SK-N-SH (cell line): ENCODE measurements at regions not wholly inside any gene's neighbourhood (a gene's known extent, or its start where the extent isn't known, plus 50 kb on each side); places are given as distances from the start of the nearest gene placed in this dataset.

Source experiments
- CTCF ChIA-PET: fragments of 300-600, 350-600 bp; formaldehyde crosslinking; extraction: SDS; loops from one replicate; lab custom pipeline; 2021; lab: Yijun Ruan, JAX
- POLR2A ChIA-PET: fragments of 350-600 bp; sonication (Branson Sonifier 250); formaldehyde crosslinking; extraction: SDS; loops from one replicate; lab custom pipeline; 2020; ENCODE audit warnings: antibody characterized with exemption, inconsistent platforms; lab: Yijun Ruan, JAX
- DNase-seq: peaks from one replicate; pipeline ENCODE4 v3.0.0; 2012
- H2AFZ ChIP-seq: fragments of 200-600 bp; sonication (generic); 2 replicates; pipeline ENCODE4 v1.8.1; 2016; ENCODE audit warnings: antibody characterized with exemption, mild to moderate bottlenecking, low read depth
- H3F3A ChIP-seq: fragments of 200-600 bp; sonication (generic); replicated peaks from 2 replicates; pipeline ENCODE3; 2016; ENCODE audit warnings: antibody characterized with exemption, mild to moderate bottlenecking; ENCODE audit not compliant: insufficient read depth
- H3K27ac ChIP-seq, 2 experiments: fragments of 200-500 bp in 1 of 2; fragments of 200-600 bp in 1 of 2; sonication (Bioruptor generic) in 1 of 2; sonication (generic), shearing (Covaris generic) in 1 of 2; 2 replicates each; pipeline versions ENCODE4 v1.5.1 to v1.6.1; 2014 to 2016; ENCODE audit warnings: low read depth in 2 of 2, inconsistent platforms in 1 of 2, low read length in 1 of 2, mild to moderate bottlenecking in 1 of 2, mixed read lengths in 1 of 2
- H3K27me3 ChIP-seq: fragments of 200-600 bp; sonication (generic), shearing (Covaris generic); 2 replicates; pipeline ENCODE4 v1.6.1; 2016; ENCODE audit warnings: mixed run types; ENCODE audit not compliant: insufficient read depth
- H3K36me3 ChIP-seq, 2 experiments: fragments of 200-500 bp in 1 of 2; fragments of 200-600 bp in 1 of 2; sonication (Bioruptor generic) in 1 of 2; sonication (generic) in 1 of 2; replicated peaks in 1 of 2; 2 replicates each; pipeline versions ENCODE3 to v1.5.1; 2014 to 2016; ENCODE audit warnings: low read length in 1 of 2, mild to moderate bottlenecking in 1 of 2; ENCODE audit not compliant: insufficient read depth in 2 of 2, control insufficient read depth in 1 of 2
- H3K4me1 ChIP-seq, 2 experiments: fragments of 200-500 bp in 1 of 2; fragments of 200-600 bp in 1 of 2; sonication (Bioruptor generic) in 1 of 2; sonication (generic), shearing (Covaris generic) in 1 of 2; 2 replicates each; pipeline versions ENCODE4 v1.5.1 to v1.6.1; 2014 to 2016; ENCODE audit warnings: low read depth in 1 of 2, low read length in 1 of 2, mixed run types in 1 of 2; ENCODE audit not compliant: insufficient read depth in 2 of 2, control insufficient read depth in 1 of 2
- H3K4me2 ChIP-seq: fragments of 200-600 bp; sonication (generic), shearing (Covaris generic); 2 replicates; pipeline ENCODE4 v1.6.1; 2017; ENCODE audit warnings: mixed run types
- H3K4me3 ChIP-seq, 2 experiments: fragments of 200-500 bp in 1 of 2; fragments of 200-600 bp in 1 of 2; sonication (Bioruptor generic) in 1 of 2; sonication (generic), shearing (Covaris generic) in 1 of 2; 2 replicates each; pipeline versions ENCODE4 v1.5.1 to v1.8.1; 2014 to 2016; ENCODE audit warnings: low read depth in 2 of 2, inconsistent platforms in 1 of 2, low read length in 1 of 2, mild to moderate bottlenecking in 1 of 2, mixed read lengths in 1 of 2, moderate library complexity in 1 of 2
- H3K79me2 ChIP-seq: fragments of 200-600 bp; sonication (generic); 2 replicates; pipeline ENCODE4 v1.8.1; 2017; ENCODE audit warnings: mild to moderate bottlenecking; ENCODE audit not compliant: insufficient read depth
- H3K9ac ChIP-seq: fragments of 200-600 bp; sonication (generic); 2 replicates; pipeline ENCODE4 v1.6.1; 2017; ENCODE audit warnings: mixed run types
- H3K9me2 ChIP-seq: fragments of 200-600 bp; sonication (generic); 2 replicates; pipeline ENCODE4 v1.6.1; 2017; ENCODE audit warnings: mixed run types
- H3K9me3 ChIP-seq: fragments of 200-600 bp; sonication (generic); 2 replicates; pipeline ENCODE4 v1.6.1; 2017; ENCODE audit warnings: mixed run types, mild to moderate bottlenecking, moderate library complexity
- H4K20me1 ChIP-seq: fragments of 200-600 bp; sonication (generic); 2 replicates; pipeline ENCODE4 v1.6.1; 2017; ENCODE audit warnings: mild to moderate bottlenecking, mixed run types; ENCODE audit not compliant: insufficient read depth
- ELF1 ChIP-seq: IDR thresholded peaks from 2 replicates; pipeline ENCODE4 v1.4.0; 2012
- EP300 ChIP-seq, 2 experiments: IDR thresholded peaks; 2 replicates each; pipeline versions ENCODE4 v1.4.0 to v1.6.1; 2012; ENCODE audit warnings: borderline replicate concordance in 1 of 2, low read depth in 1 of 2, low read length in 1 of 2
- EZH2phosphoT487 ChIP-seq: fragments of 200-600 bp; sonication (generic); IDR thresholded peaks from 2 replicates; pipeline ENCODE4 v1.6.1; 2017; ENCODE audit warnings: low read depth, mixed run types, mild to moderate bottlenecking, antibody characterized with exemption, moderate library complexity, borderline replicate concordance
- FOXM1 ChIP-seq: IDR thresholded peaks from 2 replicates; pipeline ENCODE4 v1.4.0; 2012; ENCODE audit warnings: low read depth, mild to moderate bottlenecking
- GABPA ChIP-seq: IDR thresholded peaks from 2 replicates; pipeline ENCODE4 v1.4.0; 2012; ENCODE audit warnings: low read depth, mild to moderate bottlenecking
- GATA2 ChIP-seq: sonication (generic); formaldehyde crosslinking; IDR thresholded peaks from 2 replicates; pipeline ENCODE4 v1.5.0; 2020; ENCODE audit warnings: mild to moderate bottlenecking, missing genetic modification reagents
- IRF3 ChIP-seq: fragments of 150-350 bp; IDR thresholded peaks from 2 replicates; pipeline ENCODE4 v1.6.1; 2016; ENCODE audit warnings: mild to moderate bottlenecking, low read depth, low read length
- JUND ChIP-seq: IDR thresholded peaks from 2 replicates; pipeline ENCODE4 v1.4.0; 2012
- MEF2A ChIP-seq: IDR thresholded peaks from 2 replicates; pipeline ENCODE4 v1.4.0; 2012; ENCODE audit warnings: low read depth, borderline replicate concordance
- MXI1 ChIP-seq: IDR thresholded peaks from 2 replicates; pipeline ENCODE4 v1.6.1; 2012; ENCODE audit warnings: mild to moderate bottlenecking, low read depth, low read length, improper control_type of control experiment
- NFIC ChIP-seq: IDR thresholded peaks from 2 replicates; pipeline ENCODE4 v1.4.0; 2012; ENCODE audit warnings: borderline replicate concordance
- RCOR1 ChIP-seq: fragments of 150-350 bp; IDR thresholded peaks from 2 replicates; pipeline ENCODE4 v1.6.1; 2017; ENCODE audit warnings: antibody characterized with exemption, low read length
- RFX5 ChIP-seq: IDR thresholded peaks from 2 replicates; pipeline ENCODE4 v1.6.1; 2012; ENCODE audit warnings: mild to moderate bottlenecking, improper control_type of control experiment, low read length
- RXRA ChIP-seq: IDR thresholded peaks from 2 replicates; pipeline ENCODE4 v1.4.0; 2012; ENCODE audit warnings: low read depth, mild to moderate bottlenecking, borderline replicate concordance
- SIN3A ChIP-seq: IDR thresholded peaks from 2 replicates; pipeline ENCODE4 v1.6.1; 2012; ENCODE audit warnings: low read depth, mild to moderate bottlenecking, low read length, moderate library complexity, borderline replicate concordance
- TEAD4 ChIP-seq: IDR thresholded peaks from 2 replicates; pipeline ENCODE4 v1.4.0; 2012; ENCODE audit warnings: mild to moderate bottlenecking, borderline replicate concordance; ENCODE audit not compliant: insufficient read depth
- YY1 ChIP-seq: IDR thresholded peaks from 2 replicates; pipeline ENCODE4 v1.4.0; 2012; ENCODE audit warnings: low read depth, mild to moderate bottlenecking
- WGBS: methylation state at CpG from one replicate; pipeline ENCODE4 v1.1.6; 2017; ENCODE audit warnings: low lambda C conversion rate; 5-methylcytosine and 5-hydroxymethylcytosine counted together
- TF ChIP-seq, protein P1 (sequence below): fragments of 200-600 bp; sonication (generic); IDR thresholded peaks from 2 replicates; pipeline ENCODE4 v1.6.1; 2017; ENCODE audit warnings: antibody characterized with exemption, mild to moderate bottlenecking, moderate library complexity
- TF ChIP-seq, protein P2 (sequence below): IDR thresholded peaks from 2 replicates; pipeline ENCODE4 v1.6.1; 2012; ENCODE audit warnings: mild to moderate bottlenecking, low read depth, low read length, moderate library complexity
- TF ChIP-seq, protein P3 (sequence below): IDR thresholded peaks from 2 replicates; pipeline ENCODE4 v1.4.0; 2012; ENCODE audit warnings: low read depth

DNA sequence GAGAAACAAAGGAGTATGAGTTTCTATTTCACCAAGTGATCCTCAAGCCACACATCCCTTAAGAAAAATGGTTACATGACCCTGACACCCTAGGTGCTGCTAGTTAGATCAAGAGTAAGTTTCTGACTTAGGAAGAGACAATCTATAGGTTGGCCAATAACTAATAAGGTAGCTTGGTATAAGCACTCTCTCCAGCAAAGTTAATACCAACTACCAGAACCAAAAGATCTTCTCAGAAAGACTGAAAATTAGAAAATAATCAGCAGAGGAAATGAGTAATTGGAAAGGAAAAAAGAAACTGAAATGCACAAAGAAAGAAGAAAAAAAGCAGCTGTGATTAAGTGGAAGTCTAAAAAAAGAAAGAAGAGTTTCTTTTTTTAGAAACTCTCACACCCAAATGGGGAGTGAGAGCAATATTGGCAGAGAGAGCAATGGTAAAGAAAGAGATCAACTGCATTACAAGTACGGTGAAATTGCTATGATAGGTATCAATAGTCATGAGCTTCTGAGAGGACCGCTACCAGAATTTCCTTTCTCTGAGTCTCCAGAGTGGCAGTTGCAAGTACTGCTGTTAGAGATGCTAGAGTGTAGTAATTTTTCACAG is 195.5 kb downstream of the TMEM167A start:
- CTCF ChIA-PET = interaction anchor here (0.7 kb wide), 1 partner anchor 9 kb away, joined by 3 read pairs; no protein-coding TSS in a partner anchor
- POLR2A ChIA-PET = no interaction called here
- H3K9me2 ChIP-seq = no peaks in the 10 kb centered on the region

GRCh38 chr5:82879089-82879488 is 198.1 kb downstream of the TMEM167A start:
- Histone ChIP-seq H3K4me3 (no peak overlapping the region), H3K4me2 (no peak overlapping the region), H3K9me3 (no peaks in the 10 kb centered on the region; the same call in 1 of the 2 replicates), H3K79me2 (no peaks in the 10 kb centered on the region), H3F3A (no peaks in the 10 kb centered on the region), H3K36me3 (no peaks in the 10 kb centered on the region), H2AFZ (no peak overlapping the region), H3K27ac (no peak overlapping the region), H3K4me1 (no peaks in the 10 kb centered on the region), H3K27me3 (no peaks in the 10 kb centered on the region), H4K20me1 (no peaks in the 10 kb centered on the region), H3K9me2 (no peaks in the 10 kb centered on the region), H3K9ac (no peak overlapping the region)
- no peak for DNase-seq
- WGBS = 20% methylated on average over 1 of the region's 1 CpG
- ChIA-PET POLR2A (no interaction called here), CTCF (no interaction called here)
- TF ChIP-seq TEAD4 = no peak
- TF ChIP-seq, protein P1, sequence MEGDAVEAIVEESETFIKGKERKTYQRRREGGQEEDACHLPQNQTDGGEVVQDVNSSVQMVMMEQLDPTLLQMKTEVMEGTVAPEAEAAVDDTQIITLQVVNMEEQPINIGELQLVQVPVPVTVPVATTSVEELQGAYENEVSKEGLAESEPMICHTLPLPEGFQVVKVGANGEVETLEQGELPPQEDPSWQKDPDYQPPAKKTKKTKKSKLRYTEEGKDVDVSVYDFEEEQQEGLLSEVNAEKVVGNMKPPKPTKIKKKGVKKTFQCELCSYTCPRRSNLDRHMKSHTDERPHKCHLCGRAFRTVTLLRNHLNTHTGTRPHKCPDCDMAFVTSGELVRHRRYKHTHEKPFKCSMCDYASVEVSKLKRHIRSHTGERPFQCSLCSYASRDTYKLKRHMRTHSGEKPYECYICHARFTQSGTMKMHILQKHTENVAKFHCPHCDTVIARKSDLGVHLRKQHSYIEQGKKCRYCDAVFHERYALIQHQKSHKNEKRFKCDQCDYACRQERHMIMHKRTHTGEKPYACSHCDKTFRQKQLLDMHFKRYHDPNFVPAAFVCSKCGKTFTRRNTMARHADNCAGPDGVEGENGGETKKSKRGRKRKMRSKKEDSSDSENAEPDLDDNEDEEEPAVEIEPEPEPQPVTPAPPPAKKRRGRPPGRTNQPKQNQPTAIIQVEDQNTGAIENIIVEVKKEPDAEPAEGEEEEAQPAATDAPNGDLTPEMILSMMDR = no peak
- no peak for TF ChIP-seq GATA2 (CRISPR knock-in tag)
- TF ChIP-seq MXI1 = no peak
- no peak for TF ChIP-seq JUND
- no peak for TF ChIP-seq SIN3A
- TF ChIP-seq GABPA = no peak
- TF ChIP-seq RFX5 = no peak
- no peak for TF ChIP-seq NFIC
- no peak for TF ChIP-seq EP300 (IDR thresholded peaks at IDR 0.05; ENCODE audit: borderline replicate concordance in 1 of 2, low read depth in 1 of 2, low read length in 1 of 2)
- no peak for TF ChIP-seq YY1
- no peak for TF ChIP-seq MEF2A
- no peak for TF ChIP-seq FOXM1
- TF ChIP-seq, protein P2, sequence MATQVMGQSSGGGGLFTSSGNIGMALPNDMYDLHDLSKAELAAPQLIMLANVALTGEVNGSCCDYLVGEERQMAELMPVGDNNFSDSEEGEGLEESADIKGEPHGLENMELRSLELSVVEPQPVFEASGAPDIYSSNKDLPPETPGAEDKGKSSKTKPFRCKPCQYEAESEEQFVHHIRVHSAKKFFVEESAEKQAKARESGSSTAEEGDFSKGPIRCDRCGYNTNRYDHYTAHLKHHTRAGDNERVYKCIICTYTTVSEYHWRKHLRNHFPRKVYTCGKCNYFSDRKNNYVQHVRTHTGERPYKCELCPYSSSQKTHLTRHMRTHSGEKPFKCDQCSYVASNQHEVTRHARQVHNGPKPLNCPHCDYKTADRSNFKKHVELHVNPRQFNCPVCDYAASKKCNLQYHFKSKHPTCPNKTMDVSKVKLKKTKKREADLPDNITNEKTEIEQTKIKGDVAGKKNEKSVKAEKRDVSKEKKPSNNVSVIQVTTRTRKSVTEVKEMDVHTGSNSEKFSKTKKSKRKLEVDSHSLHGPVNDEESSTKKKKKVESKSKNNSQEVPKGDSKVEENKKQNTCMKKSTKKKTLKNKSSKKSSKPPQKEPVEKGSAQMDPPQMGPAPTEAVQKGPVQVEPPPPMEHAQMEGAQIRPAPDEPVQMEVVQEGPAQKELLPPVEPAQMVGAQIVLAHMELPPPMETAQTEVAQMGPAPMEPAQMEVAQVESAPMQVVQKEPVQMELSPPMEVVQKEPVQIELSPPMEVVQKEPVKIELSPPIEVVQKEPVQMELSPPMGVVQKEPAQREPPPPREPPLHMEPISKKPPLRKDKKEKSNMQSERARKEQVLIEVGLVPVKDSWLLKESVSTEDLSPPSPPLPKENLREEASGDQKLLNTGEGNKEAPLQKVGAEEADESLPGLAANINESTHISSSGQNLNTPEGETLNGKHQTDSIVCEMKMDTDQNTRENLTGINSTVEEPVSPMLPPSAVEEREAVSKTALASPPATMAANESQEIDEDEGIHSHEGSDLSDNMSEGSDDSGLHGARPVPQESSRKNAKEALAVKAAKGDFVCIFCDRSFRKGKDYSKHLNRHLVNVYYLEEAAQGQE = no peak
- TF ChIP-seq RXRA = no peak
- TF ChIP-seq EZH2phosphoT487 = no peak

More for the DNA sequence above, 195.5 kb downstream of the TMEM167A start:
- Histone ChIP-seq H3K27ac (no peak overlapping the region), H3K4me1 (no peaks in the 10 kb centered on the region), H3K4me2 (no peak overlapping the region), H3K27me3 (no peaks in the 10 kb centered on the region), H3K9ac (no peak overlapping the region), H3K4me3 (no peak overlapping the region), H4K20me1 (no peaks in the 10 kb centered on the region), H3K9me3 (no peaks in the 10 kb centered on the region; the same call in 1 of the 2 replicates), H3F3A (no peaks in the 10 kb centered on the region), H2AFZ (no peak overlapping the region), H3K36me3 (no peaks in the 10 kb centered on the region), H3K79me2 (no peaks in the 10 kb centered on the region)
- 92% methylated on average over 2 of the region's 2 CpGs for WGBS
- no peak for DNase-seq
- TF ChIP-seq GATA2 (CRISPR knock-in tag) = no peak
- TF ChIP-seq RCOR1 = no peak
- no peak for TF ChIP-seq IRF3
- TF ChIP-seq, protein P3, sequence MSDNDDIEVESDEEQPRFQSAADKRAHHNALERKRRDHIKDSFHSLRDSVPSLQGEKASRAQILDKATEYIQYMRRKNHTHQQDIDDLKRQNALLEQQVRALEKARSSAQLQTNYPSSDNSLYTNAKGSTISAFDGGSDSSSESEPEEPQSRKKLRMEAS = no peak
- TF ChIP-seq ELF1 = no peak
- TF ChIP-seq GABPA = no peak
- TF ChIP-seq MXI1 = no peak
- no peak for TF ChIP-seq EZH2phosphoT487
- TF ChIP-seq RXRA = no peak
- no peak for TF ChIP-seq JUND
